Panc1 (cell line): ENCODE measurements at regions not wholly inside any gene's neighbourhood (a gene's known extent, or its start where the extent isn't known, plus 50 kb on each side); places are given as distances from the start of the nearest gene placed in this dataset.

ENCODE experiments used
- ATAC-seq: fragments of 200-7000 bp; cut with Tn5 transposase; 2 replicates; pipeline ENCODE4 v1.9.1; 2020; ENCODE audit warnings: mild to moderate bottlenecking, moderate library complexity
- BruUV-seq: library from RNA; stranded (reverse); fragments of 400-500 nt; replicated peaks from 2 replicates; lab custom pipeline; 2021; lab: Mats Ljungman, UMichigan
- CTCF ChIA-PET: fragments of 300-600 bp; sonication (Branson Sonifier 250); formaldehyde crosslinking; loops from one replicate; lab custom pipeline; 2022; ENCODE audit warnings: antibody characterized with exemption; lab: Charles Lee
- POLR2A ChIA-PET: fragments of 300-600 bp; sonication (Branson Sonifier 250); formaldehyde crosslinking; loops from one replicate; lab custom pipeline; 2022; ENCODE audit warnings: antibody characterized with exemption; lab: Charles Lee
- DNase-seq: peaks from one replicate; pipeline ENCODE4 v3.0.0-alpha.2; 2010; ENCODE audit warnings: low read depth, low spot score
- H3K27ac ChIP-seq: 2 replicates; pipeline ENCODE4 v1.5.1; 2011; ENCODE audit warnings: mild to moderate bottlenecking, low read length, inconsistent platforms
- H3K27me3 ChIP-seq: fragments of 200-500 bp; sonication (Bioruptor generic); 2 replicates; pipeline ENCODE4 v1.6.0; 2014; ENCODE audit warnings: low read length, inconsistent platforms; ENCODE audit not compliant: control insufficient read depth, insufficient read depth
- H3K36me3 ChIP-seq: fragments of 200-500 bp; sonication (Bioruptor generic); 2 replicates; pipeline ENCODE4 v1.5.1; 2014; ENCODE audit warnings: inconsistent platforms, mild to moderate bottlenecking, low read length, moderate library complexity; ENCODE audit not compliant: control insufficient read depth, insufficient read depth
- H3K4me1 ChIP-seq: 2 replicates; pipeline ENCODE4 v1.5.1; 2011; ENCODE audit warnings: inconsistent platforms, mild to moderate bottlenecking, low read length, moderate library complexity; ENCODE audit not compliant: control insufficient read depth, insufficient read depth
- H3K4me3 ChIP-seq, 2 experiments: 2 replicates each; pipeline ENCODE4 v1.5.1; 2011 to 2012; ENCODE audit warnings: low read depth in 2 of 2, low read length in 2 of 2, mild to moderate bottlenecking in 2 of 2, inconsistent platforms in 1 of 2, moderate library complexity in 1 of 2
- H3K9me3 ChIP-seq: fragments of 200-500 bp; sonication (Bioruptor generic); 2 replicates; pipeline ENCODE4 v1.5.1; 2014; ENCODE audit warnings: low read depth, mild to moderate bottlenecking, inconsistent platforms, low read length, moderate library complexity; ENCODE audit not compliant: control insufficient read depth, insufficient read depth
- POLR2AphosphoS5 ChIP-seq: IDR thresholded peaks from 2 replicates; pipeline ENCODE4 v1.6.1; 2012; ENCODE audit warnings: mild to moderate bottlenecking, low read depth, low read length, moderate library complexity
- SIN3A ChIP-seq: IDR thresholded peaks from 2 replicates; pipeline ENCODE4 v1.6.1; 2012; ENCODE audit warnings: low read depth, mild to moderate bottlenecking, low read length, moderate library complexity, borderline replicate concordance; ENCODE audit not compliant: insufficient read depth
- TCF7L2 ChIP-seq: IDR thresholded peaks from 2 replicates; pipeline ENCODE4 v1.6.1; 2011; ENCODE audit warnings: mild to moderate bottlenecking, low read depth, low read length, inconsistent platforms
- in situ Hi-C: cut with HindIII; loops from 2 replicates; pipeline ENCODE4 v1.10.0; 2016; ENCODE audit warnings: low sequenced_read_pairs, low pct_unique_long_range_greater_than_20kb
- intact Hi-C: fragments of 100-400 bp; cut with micrococcal nuclease; formaldehyde crosslinking; loops from one replicate; pipeline ENCODE4 v1.10.0; 2022; ENCODE audit not compliant: unreplicated experiment
- TF ChIP-seq, protein P1 (sequence below): fragments of 450-650 bp; IDR thresholded peaks from 2 replicates; pipeline ENCODE4 v1.5.1; 2017; ENCODE audit warnings: mild to moderate bottlenecking
- TF ChIP-seq, protein P2 (sequence below), 2 experiments: IDR thresholded peaks; 2 replicates each; pipeline ENCODE4 v1.6.1; 2011 to 2012; ENCODE audit warnings: low read depth in 2 of 2, control low read depth in 1 of 2, low read length in 1 of 2, mild to moderate bottlenecking in 1 of 2, moderate library complexity in 1 of 2; ENCODE audit not compliant: insufficient read depth in 1 of 2

DNA sequence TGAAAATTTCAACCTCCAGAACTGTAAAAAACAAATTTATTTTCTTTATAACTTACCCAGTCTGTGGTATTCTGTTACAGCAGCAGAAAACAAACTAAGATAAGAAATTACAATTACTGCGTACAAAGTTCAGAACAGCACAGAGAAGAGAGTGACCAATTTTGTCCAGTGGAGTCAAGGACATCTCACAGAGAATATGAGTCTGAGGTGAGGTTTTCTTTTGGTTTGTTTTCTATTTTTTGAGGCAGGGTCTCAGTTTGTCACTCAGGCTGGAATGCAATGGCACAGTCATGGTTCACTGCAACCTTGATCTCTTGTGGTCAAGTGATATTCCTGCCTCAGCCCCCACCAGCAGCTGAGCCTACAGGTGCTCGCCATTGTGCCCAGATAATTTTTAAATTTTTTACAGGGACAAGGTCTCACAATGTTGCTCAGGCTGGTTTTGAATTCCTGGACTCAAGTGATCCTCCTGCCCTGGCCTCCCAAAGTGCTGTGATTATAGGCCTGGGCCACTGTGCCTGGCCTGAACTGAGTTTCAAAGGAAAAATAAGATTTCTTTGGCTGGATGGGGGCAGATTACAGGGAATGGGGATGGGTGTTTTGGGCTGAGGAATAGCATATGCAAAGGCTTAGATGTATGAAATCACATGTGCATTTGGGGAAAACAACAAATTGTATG lies 201.1 kb upstream of the USP24 start:
- no peak for TF ChIP-seq SIN3A
- no peak for TF ChIP-seq POLR2AphosphoS5
- TF ChIP-seq, protein P1, sequence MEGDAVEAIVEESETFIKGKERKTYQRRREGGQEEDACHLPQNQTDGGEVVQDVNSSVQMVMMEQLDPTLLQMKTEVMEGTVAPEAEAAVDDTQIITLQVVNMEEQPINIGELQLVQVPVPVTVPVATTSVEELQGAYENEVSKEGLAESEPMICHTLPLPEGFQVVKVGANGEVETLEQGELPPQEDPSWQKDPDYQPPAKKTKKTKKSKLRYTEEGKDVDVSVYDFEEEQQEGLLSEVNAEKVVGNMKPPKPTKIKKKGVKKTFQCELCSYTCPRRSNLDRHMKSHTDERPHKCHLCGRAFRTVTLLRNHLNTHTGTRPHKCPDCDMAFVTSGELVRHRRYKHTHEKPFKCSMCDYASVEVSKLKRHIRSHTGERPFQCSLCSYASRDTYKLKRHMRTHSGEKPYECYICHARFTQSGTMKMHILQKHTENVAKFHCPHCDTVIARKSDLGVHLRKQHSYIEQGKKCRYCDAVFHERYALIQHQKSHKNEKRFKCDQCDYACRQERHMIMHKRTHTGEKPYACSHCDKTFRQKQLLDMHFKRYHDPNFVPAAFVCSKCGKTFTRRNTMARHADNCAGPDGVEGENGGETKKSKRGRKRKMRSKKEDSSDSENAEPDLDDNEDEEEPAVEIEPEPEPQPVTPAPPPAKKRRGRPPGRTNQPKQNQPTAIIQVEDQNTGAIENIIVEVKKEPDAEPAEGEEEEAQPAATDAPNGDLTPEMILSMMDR = no peak
- TF ChIP-seq TCF7L2 = no peak
- TF ChIP-seq, protein P2, sequence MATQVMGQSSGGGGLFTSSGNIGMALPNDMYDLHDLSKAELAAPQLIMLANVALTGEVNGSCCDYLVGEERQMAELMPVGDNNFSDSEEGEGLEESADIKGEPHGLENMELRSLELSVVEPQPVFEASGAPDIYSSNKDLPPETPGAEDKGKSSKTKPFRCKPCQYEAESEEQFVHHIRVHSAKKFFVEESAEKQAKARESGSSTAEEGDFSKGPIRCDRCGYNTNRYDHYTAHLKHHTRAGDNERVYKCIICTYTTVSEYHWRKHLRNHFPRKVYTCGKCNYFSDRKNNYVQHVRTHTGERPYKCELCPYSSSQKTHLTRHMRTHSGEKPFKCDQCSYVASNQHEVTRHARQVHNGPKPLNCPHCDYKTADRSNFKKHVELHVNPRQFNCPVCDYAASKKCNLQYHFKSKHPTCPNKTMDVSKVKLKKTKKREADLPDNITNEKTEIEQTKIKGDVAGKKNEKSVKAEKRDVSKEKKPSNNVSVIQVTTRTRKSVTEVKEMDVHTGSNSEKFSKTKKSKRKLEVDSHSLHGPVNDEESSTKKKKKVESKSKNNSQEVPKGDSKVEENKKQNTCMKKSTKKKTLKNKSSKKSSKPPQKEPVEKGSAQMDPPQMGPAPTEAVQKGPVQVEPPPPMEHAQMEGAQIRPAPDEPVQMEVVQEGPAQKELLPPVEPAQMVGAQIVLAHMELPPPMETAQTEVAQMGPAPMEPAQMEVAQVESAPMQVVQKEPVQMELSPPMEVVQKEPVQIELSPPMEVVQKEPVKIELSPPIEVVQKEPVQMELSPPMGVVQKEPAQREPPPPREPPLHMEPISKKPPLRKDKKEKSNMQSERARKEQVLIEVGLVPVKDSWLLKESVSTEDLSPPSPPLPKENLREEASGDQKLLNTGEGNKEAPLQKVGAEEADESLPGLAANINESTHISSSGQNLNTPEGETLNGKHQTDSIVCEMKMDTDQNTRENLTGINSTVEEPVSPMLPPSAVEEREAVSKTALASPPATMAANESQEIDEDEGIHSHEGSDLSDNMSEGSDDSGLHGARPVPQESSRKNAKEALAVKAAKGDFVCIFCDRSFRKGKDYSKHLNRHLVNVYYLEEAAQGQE (IDR thresholded peaks at IDR 0.05; ENCODE audit: insufficient read depth in 1 of 2, low read depth in 2 of 2, low read length in 1 of 2) = no peak
- Histone ChIP-seq H3K27me3 (no peaks in the 10 kb centered on the region), H3K4me1 (peaks cover 5% of the 10 kb centered on the region; the same call in 1 of the 2 replicates), H3K27ac (no peak overlapping the region), H3K36me3 (no peaks in the 10 kb centered on the region), H3K4me3 (no peak overlapping the region), H3K9me3 (no peaks in the 10 kb centered on the region)
- BruUV-seq = no TSS peak
- DNase-seq (no peak), ATAC-seq (no peak)
- intact Hi-C loops (no loop called here), in situ Hi-C loops (no loop called here)
- ChIA-PET CTCF (no interaction called here), POLR2A (no interaction called here)

DNA sequence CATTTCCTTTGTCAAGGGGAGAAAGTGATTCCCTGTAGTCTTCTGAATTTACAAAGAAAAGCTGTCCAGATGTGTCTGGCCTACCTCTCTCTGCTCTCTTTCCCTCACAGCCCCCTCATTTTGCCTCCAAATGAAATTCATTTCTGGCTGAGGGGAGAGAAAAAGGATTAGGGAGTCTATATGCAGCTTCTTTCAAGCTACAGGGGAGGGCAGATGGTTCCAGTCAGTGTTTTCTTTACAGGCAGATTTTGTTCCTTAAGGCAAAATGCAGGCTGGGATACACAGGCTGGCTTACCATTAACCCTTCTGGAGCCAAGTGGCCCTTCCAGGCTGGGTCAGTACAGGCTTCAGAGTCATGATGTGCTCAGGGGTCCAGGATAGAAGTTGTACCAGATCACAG lies 198.1 kb upstream of the USP24 start:
- in situ Hi-C loops = no loop called here
- TF ChIP-seq, protein P1 = no peak
- TF ChIP-seq POLR2AphosphoS5 = no peak
- no peak for TF ChIP-seq SIN3A
- TF ChIP-seq TCF7L2 = no peak
- TF ChIP-seq, protein P2 (IDR thresholded peaks at IDR 0.05; ENCODE audit: insufficient read depth in 1 of 2, low read depth in 2 of 2, low read length in 1 of 2) = no peak
- POLR2A ChIA-PET = no interaction called here
- no peaks in the 10 kb centered on the region for H3K27me3 ChIP-seq
- intact Hi-C loops = no loop called here
- no peaks in the 10 kb centered on the region for H3K4me1 ChIP-seq
- no peak for DNase-seq
- no peaks in the 10 kb centered on the region for H3K9me3 ChIP-seq
- BruUV-seq = no TSS peak
- H3K4me3 ChIP-seq = no peak overlapping the region
- no peaks in the 10 kb centered on the region for H3K36me3 ChIP-seq
- CTCF ChIA-PET = no interaction called here
- no peak overlapping the region for H3K27ac ChIP-seq
- no peak for ATAC-seq
